Thymus (tissue), 11 donors: ENCODE measurements at regions not wholly inside any gene's neighbourhood (a gene's known extent, or its start where the extent isn't known, plus 50 kb on each side); places are given as distances from the start of the nearest gene placed in this dataset.
"Not testable (repeated sequence)": the region's sequence is repeated elsewhere in the genome, so short reads cannot be mapped to it uniquely, and the experiment has no call there.

ENCODE experiments used
- DNase-seq, 9 donors: peaks; one replicate each; pipeline ENCODE4 v3.0.0-alpha.2; 2013; ENCODE audit warnings: low spot score in 9 of 9, low read depth in 6 of 9, missing footprints in 1 of 9
- H3K27ac ChIP-seq, 2 donors: one replicate each; pipeline ENCODE4 v1.5.1; 2013; ENCODE audit warnings: control low read depth in 1 of 2, low read depth in 1 of 2, low read length in 1 of 2, mild to moderate bottlenecking in 1 of 2, moderate library complexity in 1 of 2
- H3K27me3 ChIP-seq, 2 donors: one replicate each; pipeline ENCODE4 v1.5.1; 2013; ENCODE audit warnings: low read length in 1 of 2; ENCODE audit not compliant: control insufficient read depth in 2 of 2, insufficient read depth in 1 of 2
- H3K36me3 ChIP-seq, 2 donors: one replicate each; pipeline ENCODE4 v1.5.1; 2013; ENCODE audit warnings: low read length in 1 of 2, mild to moderate bottlenecking in 1 of 2, moderate library complexity in 1 of 2; ENCODE audit not compliant: control insufficient read depth in 2 of 2, insufficient read depth in 2 of 2
- H3K4me1 ChIP-seq, 2 donors: one replicate each; pipeline ENCODE4 v1.5.1; 2013; ENCODE audit warnings: low read length in 2 of 2; ENCODE audit not compliant: control insufficient read depth in 2 of 2, insufficient read depth in 2 of 2
- H3K4me3 ChIP-seq, 2 donors: one replicate each; pipeline ENCODE4 v1.5.1; 2013; ENCODE audit warnings: low read length in 2 of 2, control low read depth in 1 of 2, mild to moderate bottlenecking in 1 of 2
- H3K9me3 ChIP-seq, 2 donors: one replicate each; pipeline ENCODE4 v1.5.1; 2013; ENCODE audit warnings: low read length in 1 of 2, mild to moderate bottlenecking in 1 of 2; ENCODE audit not compliant: control insufficient read depth in 2 of 2, insufficient read depth in 1 of 2
- WGBS: extraction: QIAGEN DNeasy Blood & Tissue Kit; methylation state at CpG from one replicate; pipeline ENCODE4 v1.1.7; 2013; 5-methylcytosine and 5-hydroxymethylcytosine counted together
- donor health status: healthy.

DNA sequence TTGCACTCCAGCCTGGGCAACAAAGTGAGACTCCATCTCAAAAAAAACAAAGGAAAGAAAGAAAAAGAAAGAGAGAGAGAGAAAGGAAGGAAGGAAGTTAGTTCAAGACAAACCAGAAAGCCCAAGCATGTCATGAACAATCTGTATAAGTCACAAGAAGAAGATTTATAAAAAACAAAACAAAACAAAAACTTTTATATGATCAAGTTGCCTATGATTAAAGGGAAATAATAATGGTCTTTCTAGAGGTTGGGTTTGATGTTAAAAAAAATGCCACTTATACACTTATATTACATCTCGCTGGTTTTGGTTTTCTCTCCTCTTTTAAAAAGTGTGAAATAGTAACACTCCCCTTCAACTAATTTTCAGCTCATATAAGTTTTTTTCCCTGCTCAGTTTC is 146.2 kb upstream of the CARMIL1 start:
- no peak for DNase-seq
- Histone ChIP-seq H3K36me3 (peaks cover 6 to 63% of the 10 kb centered on the region in 2 donors), H3K4me1 (peaks cover 8 to 13% of the 10 kb centered on the region in 2 donors), H3K27ac (no peak overlapping the region), H3K27me3 (no peaks in the 10 kb centered on the region), H3K4me3 (no peak overlapping the region), H3K9me3 (peaks cover 0 to 7% of the 10 kb centered on the region in 2 donors)
- WGBS: 99% methylated on average over 1 of the region's 1 CpG

DNA sequence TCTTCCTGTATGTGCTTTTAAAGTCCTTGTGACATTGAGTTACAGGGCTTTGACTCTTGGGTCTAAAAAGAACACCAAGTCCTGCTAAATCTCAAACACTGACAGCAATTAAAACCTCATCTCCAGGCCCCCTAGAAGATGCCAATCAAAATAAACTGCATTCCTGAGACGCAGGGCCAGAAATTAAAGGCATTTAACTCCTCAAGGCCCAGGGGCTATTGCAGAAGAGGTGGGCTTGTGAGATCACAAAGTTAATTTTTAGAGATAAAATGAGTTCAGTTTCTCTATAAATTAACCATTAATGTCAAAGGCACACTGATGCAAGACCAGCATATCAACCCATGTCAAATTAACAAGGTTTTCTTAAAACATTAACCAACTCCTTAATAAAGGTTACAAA is 145.6 kb upstream of the CARMIL1 start:
- peaks cover 6 to 58% of the 10 kb centered on the region in 2 donors for H3K36me3 ChIP-seq
- no peak overlapping the region for H3K27ac ChIP-seq
- H3K27me3 ChIP-seq: no peaks in the 10 kb centered on the region
- H3K4me3 ChIP-seq: no peak overlapping the region
- peaks cover 0 to 7% of the 10 kb centered on the region in 2 donors for H3K9me3 ChIP-seq
- peaks cover 8 to 17% of the 10 kb centered on the region in 2 donors for H3K4me1 ChIP-seq
- DNase-seq: no peak
- WGBS: 86% methylated on average over 1 of the region's 1 CpG

DNA sequence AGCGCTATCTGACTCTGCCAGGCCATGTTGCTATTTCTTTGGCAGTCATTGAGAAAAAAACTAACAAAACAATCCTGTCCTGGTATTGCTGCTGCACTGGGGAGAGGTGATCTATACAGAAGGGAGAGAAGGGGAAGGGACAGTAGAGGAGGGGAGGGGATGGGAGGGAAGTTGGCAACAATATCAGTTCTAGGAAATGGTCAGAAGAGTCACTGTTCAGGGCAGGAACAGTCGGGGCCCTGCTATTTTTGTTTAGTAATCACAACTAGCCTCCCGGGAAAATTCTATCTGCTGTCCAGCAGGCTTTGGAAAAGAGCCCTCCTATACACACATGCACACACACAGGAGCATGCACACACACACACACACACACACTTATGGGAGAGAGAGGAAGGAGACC is 142.3 kb upstream of the CARMIL1 start:
- WGBS: 39% methylated on average over 3 of the region's 3 CpGs
- H3K27me3 ChIP-seq: no peaks in the 10 kb centered on the region
- H3K36me3 ChIP-seq: peaks cover 6 to 47% of the 10 kb centered on the region in 2 donors
- peaks cover 8 to 17% of the 10 kb centered on the region in 2 donors for H3K4me1 ChIP-seq
- no peak for DNase-seq
- H3K27ac ChIP-seq: peak overlapping the region; percentile 43 to 97
- peaks cover 0 to 7% of the 10 kb centered on the region in 2 donors for H3K9me3 ChIP-seq
- peak overlapping the region; percentile 64 to 68 for H3K4me3 ChIP-seq

DNA sequence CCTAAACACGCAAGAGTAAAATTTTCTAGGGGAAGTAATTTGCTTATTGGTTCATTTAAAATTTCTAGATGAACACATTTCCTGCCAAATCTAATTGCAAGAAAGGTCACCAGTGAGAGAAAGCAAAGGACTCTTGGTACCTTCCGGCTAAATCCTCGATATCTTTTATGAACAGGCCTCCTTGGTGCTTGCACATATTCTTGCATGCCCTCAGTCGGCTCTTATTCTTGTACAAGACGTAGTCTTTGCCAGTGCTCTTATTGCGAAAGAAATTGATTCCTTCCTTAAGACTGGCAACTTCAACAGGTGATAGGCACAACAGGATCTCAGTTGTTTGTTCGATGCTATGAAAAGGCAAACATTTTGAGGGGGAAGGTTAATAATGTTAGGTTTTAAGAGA is 141.7 kb upstream of the CARMIL1 start:
- 23% methylated on average over 7 of the region's 7 CpGs for WGBS

DNA sequence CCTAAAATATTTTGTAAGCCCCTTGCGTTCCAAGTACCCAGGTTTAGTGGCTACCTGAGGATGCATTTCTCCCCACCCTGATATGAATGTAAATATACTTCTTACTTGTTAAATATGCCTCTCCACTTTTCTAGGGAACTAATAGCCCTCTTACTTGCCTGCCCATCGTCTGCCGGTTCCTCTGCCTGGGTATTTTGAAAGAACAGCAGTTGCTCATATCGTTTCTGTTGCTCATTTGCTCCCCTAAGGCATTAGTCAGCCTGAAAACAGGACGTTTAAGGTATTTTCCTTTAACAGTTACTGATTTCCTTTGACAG is 141.3 kb upstream of the CARMIL1 start:
- WGBS: 10% methylated on average over 5 of the region's 5 CpGs
- Histone ChIP-seq H3K4me1 (peaks cover 8 to 17% of the 10 kb centered on the region in 2 donors), H3K27me3 (no peaks in the 10 kb centered on the region), H3K9me3 (peaks cover 0 to 3% of the 10 kb centered on the region in 2 donors), H3K36me3 (peaks cover 4 to 41% of the 10 kb centered on the region in 2 donors), H3K4me3 (peak overlapping the region; percentile 64 to 68), H3K27ac (peak overlapping the region; percentile 93 to 97)
- no peak for DNase-seq

More for the DNA sequence above, 141.7 kb upstream of the CARMIL1 start:
- DNase-seq: peak in 3 of 9 donors; percentile 10 to 57 (median 30)
- peaks cover 0 to 6% of the 10 kb centered on the region in 2 donors for H3K9me3 ChIP-seq
- peak overlapping the region; percentile 93 to 97 for H3K27ac ChIP-seq
- H3K36me3 ChIP-seq: peaks cover 6 to 45% of the 10 kb centered on the region in 2 donors
- peak overlapping the region; percentile 64 to 68 for H3K4me3 ChIP-seq
- H3K27me3 ChIP-seq: no peaks in the 10 kb centered on the region
- H3K4me1 ChIP-seq: peaks cover 8 to 17% of the 10 kb centered on the region in 2 donors

DNA sequence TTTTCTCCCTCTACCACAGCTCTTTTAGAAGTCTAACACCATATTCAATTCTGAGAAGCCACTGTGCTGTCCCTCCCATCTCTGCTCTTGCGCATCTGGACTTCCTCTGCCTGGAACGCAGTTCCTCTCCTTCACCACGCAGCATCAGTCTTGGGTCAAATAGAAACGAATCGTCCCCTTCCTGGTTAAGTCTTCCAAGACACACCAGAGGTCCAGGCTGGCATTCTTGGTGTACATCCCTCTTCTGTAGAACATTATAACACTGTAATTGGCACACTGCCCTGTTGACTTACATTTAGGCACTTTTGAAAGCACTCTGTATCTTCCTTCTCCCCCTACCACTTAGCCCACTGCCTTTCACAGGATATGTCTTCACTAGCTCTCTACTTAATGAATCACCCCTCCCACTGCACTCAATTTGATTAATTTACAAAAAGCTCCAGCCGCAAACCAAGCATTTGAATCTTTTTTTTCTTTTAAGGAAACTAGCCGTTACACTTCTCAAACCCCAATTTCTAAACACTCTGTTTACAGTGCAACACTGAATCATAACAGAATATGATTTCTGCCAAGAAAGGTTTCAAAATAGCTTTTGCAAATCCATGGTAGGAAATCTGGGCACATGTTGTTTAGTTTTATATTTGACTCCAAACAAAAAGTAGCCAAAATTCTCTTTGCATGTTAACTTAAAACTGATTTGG is 140.8 kb upstream of the CARMIL1 start:
- under 1% methylated on average over 7 of the region's 7 CpGs for WGBS
- peaks cover 4 to 36% of the 10 kb centered on the region in 2 donors for H3K36me3 ChIP-seq
- DNase-seq: peak; percentile 52 to 88 (median 68)
- peak overlapping the region; percentile 93 to 97 for H3K27ac ChIP-seq
- H3K4me3 ChIP-seq: peak overlapping the region; percentile 64 to 68
- no peaks in the 10 kb centered on the region for H3K27me3 ChIP-seq
- peaks cover 8 to 20% of the 10 kb centered on the region in 2 donors for H3K4me1 ChIP-seq
- H3K9me3 ChIP-seq: peaks cover 0 to 2% of the 10 kb centered on the region in 2 donors

DNA sequence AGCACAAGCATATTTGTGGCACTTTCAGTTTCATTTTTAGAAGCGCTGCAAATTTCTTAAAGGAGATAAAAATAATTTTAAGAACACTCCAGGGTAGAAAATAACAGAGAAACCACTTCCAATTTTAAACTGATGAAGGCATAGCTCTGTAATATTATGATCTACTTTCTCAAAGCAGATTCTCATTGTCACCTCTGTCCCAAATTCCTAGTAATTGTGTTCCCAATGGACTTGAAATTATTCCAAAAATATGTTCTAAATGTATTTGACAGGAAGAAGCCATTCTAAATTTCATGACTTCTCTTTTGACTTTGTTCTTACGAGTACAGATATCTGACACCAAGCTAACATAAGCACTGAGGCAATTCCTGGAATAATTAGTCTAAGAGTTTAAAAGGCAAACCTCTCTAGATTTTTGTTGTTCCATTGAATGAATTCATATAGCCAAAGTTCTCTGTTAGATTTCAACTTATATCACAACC is 140.2 kb upstream of the CARMIL1 start:
- Histone ChIP-seq H3K27me3 (no peaks in the 10 kb centered on the region), H3K4me1 (peaks cover 8 to 22% of the 10 kb centered on the region in 2 donors), H3K4me3 (peak overlapping the region; percentile 64 to 68), H3K36me3 (peaks cover 4 to 32% of the 10 kb centered on the region in 2 donors), H3K27ac (peak overlapping the region in 1 of 2 donors; percentile 97), H3K9me3 (no peaks in the 10 kb centered on the region)
- peak in 6 of 9 donors; percentile 15 to 75 (median 44) for DNase-seq
- WGBS: 2% methylated on average over 2 of the region's 2 CpGs

DNA sequence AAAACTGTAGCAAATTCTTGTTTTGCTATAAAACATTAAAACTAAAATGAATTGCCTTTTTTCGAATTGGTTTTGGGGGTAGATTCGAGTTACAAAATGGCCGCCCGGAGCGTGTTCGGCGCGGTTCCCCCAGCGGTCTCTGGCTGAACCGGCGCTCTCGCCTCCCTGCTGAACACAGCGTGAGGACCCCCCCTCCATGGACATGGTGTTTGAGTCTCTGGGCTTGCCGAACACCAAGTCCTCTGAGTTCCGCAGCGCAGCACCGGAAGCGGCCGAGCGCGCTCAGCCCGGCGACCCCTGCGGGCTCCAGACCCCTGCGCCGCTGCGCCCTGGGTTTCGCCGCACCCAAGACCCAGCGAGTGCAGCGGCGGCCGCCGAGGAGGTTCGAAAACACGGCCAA is 139.6 kb upstream of the CARMIL1 start:
- H3K9me3 ChIP-seq, DNase-seq, H3K27me3 ChIP-seq, H3K4me3 ChIP-seq: not testable (repeated sequence)
- Histone ChIP-seq H3K36me3 (peaks cover 4 to 28% of the 10 kb centered on the region in 2 donors), H3K27ac (peak overlapping the region in 1 of 2 donors; percentile 97), H3K4me1 (peaks cover 8 to 24% of the 10 kb centered on the region in 2 donors)
- 97% methylated on average over 36 of the region's 36 CpGs for WGBS

DNA sequence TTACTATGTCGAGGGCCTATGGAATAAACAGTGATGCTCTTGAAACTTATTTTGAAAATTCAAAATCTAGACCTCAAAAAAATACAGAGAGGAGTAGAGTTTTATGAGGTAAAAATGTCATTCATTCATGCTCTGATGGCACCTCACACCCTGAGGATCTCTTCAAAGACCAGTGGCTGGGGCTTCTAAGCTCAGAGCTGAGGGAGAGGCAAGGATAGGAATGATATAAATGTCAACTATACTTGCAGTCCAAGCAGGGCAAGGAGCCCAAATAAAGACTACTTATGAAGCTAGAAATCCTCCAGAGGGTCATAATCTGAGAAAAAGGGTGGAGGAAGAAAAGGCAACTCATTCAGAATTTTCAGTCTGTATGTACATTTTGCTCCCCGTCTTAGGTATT is 136.7 kb upstream of the CARMIL1 start:
- Histone ChIP-seq H3K4me1 (peaks cover 2 to 15% of the 10 kb centered on the region in 2 donors), H3K9me3 (no peaks in the 10 kb centered on the region), H3K4me3 (no peak overlapping the region), H3K36me3 (peaks cover 0 to 3% of the 10 kb centered on the region in 2 donors), H3K27me3 (no peaks in the 10 kb centered on the region), H3K27ac (no peak overlapping the region)
- DNase-seq: no peak
- WGBS: 97% methylated on average over 2 of the region's 2 CpGs
